Endothelial cell of umbilical vein (primary cell): ENCODE measurements at regions not wholly inside any gene's neighbourhood (a gene's known extent, or its start where the extent isn't known, plus 50 kb on each side); places are given as distances from the start of the nearest gene placed in this dataset.

Source experiments
- BruUV-seq: library from RNA; stranded (reverse); fragments of 400-500 nt; replicated peaks from 2 replicates; lab custom pipeline; 2021; lab: Mats Ljungman, UMichigan
- CTCF ChIA-PET: fragments of 300-600, 350-600 bp; sonication (Branson Sonifier 250); formaldehyde crosslinking; loops from one replicate; lab custom pipeline; 2021; ENCODE audit warnings: antibody characterized with exemption, inconsistent platforms; lab: Charles Lee
- POLR2A ChIA-PET: fragments of 300-600, 350-600 bp; sonication (Branson Sonifier 250); formaldehyde crosslinking; loops from one replicate; lab custom pipeline; 2021; ENCODE audit warnings: antibody characterized with exemption, inconsistent platforms; lab: Charles Lee
- DNase-seq: peaks from one replicate; pipeline ENCODE4 v3.0.0-alpha.2; 2011; ENCODE audit warnings: low read depth, low spot score
- FAIRE-seq: peaks from 2 replicates; lab custom pipeline; 2011; peaks lifted over from hg19 to GRCh38; lab: Jason Lieb, UNC
- H2AFZ ChIP-seq: 2 replicates; pipeline ENCODE4 v1.6.0; 2012; ENCODE audit warnings: low read depth, low read length, control low read depth, inconsistent platforms
- H3K27ac ChIP-seq: 2 replicates; pipeline ENCODE4 v1.5.1; 2011; ENCODE audit warnings: low read depth, mild to moderate bottlenecking, control low read depth, low read length, moderate library complexity; ENCODE audit not compliant: insufficient read depth
- H3K27me3 ChIP-seq, 2 experiments: 2 replicates each; pipeline versions ENCODE4 v1.6.0 to v1.6.1; 2011; ENCODE audit warnings: low read length in 2 of 2, mixed read lengths in 1 of 2; ENCODE audit not compliant: control insufficient read depth in 2 of 2, insufficient read depth in 2 of 2
- H3K36me3 ChIP-seq, 2 experiments: 2 replicates in 1 of 2; 3 replicates in 1 of 2; pipeline ENCODE4 v1.5.1; 2011; ENCODE audit warnings: low read length in 2 of 2, mild to moderate bottlenecking in 1 of 2, moderate library complexity in 1 of 2; ENCODE audit not compliant: control insufficient read depth in 2 of 2, insufficient read depth in 2 of 2; ENCODE audit errors: extremely low read depth in 1 of 2
- H3K4me1 ChIP-seq: 3 replicates; pipeline ENCODE4 v1.5.1; 2011; ENCODE audit warnings: mild to moderate bottlenecking, low read length; ENCODE audit not compliant: control insufficient read depth, insufficient read depth; ENCODE audit errors: extremely low read depth
- H3K4me2 ChIP-seq: 2 replicates; pipeline ENCODE4 v1.6.1; 2011; ENCODE audit warnings: low read length, control low read depth, mixed read lengths; ENCODE audit not compliant: insufficient read depth
- H3K4me3 ChIP-seq, 3 experiments: fragments of 200-600 bp in 1 of 3; sonication (generic), shearing (Covaris generic) in 1 of 3; replicated peaks in 1 of 3; 2 replicates each; pipeline ENCODE4 v1.5.1; 2011 to 2016; ENCODE audit warnings: control low read depth in 3 of 3, low read length in 3 of 3, mild to moderate bottlenecking in 2 of 3, inconsistent platforms in 1 of 3, low read depth in 1 of 3, moderate library complexity in 1 of 3; ENCODE audit not compliant: insufficient read depth in 1 of 3
- H3K79me2 ChIP-seq: 2 replicates; pipeline ENCODE4 v1.6.0; 2012; ENCODE audit warnings: low read length, inconsistent platforms; ENCODE audit not compliant: control insufficient read depth, insufficient read depth
- H3K9ac ChIP-seq: replicated peaks from 2 replicates; pipeline ENCODE3; 2011; ENCODE audit warnings: low read length, control low read depth; ENCODE audit not compliant: insufficient read depth; ENCODE audit errors: extremely low read depth
- H3K9me1 ChIP-seq: replicated peaks from 3 replicates; pipeline ENCODE4 v1.6.0; 2011; ENCODE audit warnings: mild to moderate bottlenecking, low read length; ENCODE audit not compliant: control insufficient read depth, insufficient read depth; ENCODE audit errors: extremely low read depth
- H3K9me3 ChIP-seq: replicated peaks from 2 replicates; pipeline ENCODE4 v1.5.1; 2012; ENCODE audit warnings: low read length, inconsistent platforms; ENCODE audit not compliant: control insufficient read depth, insufficient read depth
- H4K20me1 ChIP-seq: replicated peaks from 2 replicates; pipeline ENCODE3; 2011; ENCODE audit warnings: mild to moderate bottlenecking, low read length; ENCODE audit not compliant: control insufficient read depth, insufficient read depth; ENCODE audit errors: extremely low read depth
- EZH2 ChIP-seq: IDR thresholded peaks from 2 replicates; pipeline ENCODE4 v1.6.1; 2012; ENCODE audit warnings: borderline replicate concordance, low read depth, mild to moderate bottlenecking, moderate library complexity, low read length, inconsistent platforms; ENCODE audit not compliant: severe bottlenecking
- FOS ChIP-seq: IDR thresholded peaks from 2 replicates; pipeline ENCODE4 v1.6.1; 2011; ENCODE audit warnings: mild to moderate bottlenecking, low read length, moderate library complexity, borderline replicate concordance; ENCODE audit not compliant: insufficient read depth
- GATA2 ChIP-seq: IDR thresholded peaks from 2 replicates; pipeline ENCODE4 v1.7.0; 2011; ENCODE audit warnings: low read depth, mild to moderate bottlenecking, moderate library complexity, mixed read lengths, low read length; ENCODE audit not compliant: insufficient read length, insufficient read depth
- JUN ChIP-seq: IDR thresholded peaks from 2 replicates; pipeline ENCODE4 v1.6.1; 2011; ENCODE audit warnings: borderline replicate concordance, low read depth; ENCODE audit not compliant: insufficient read length, insufficient read depth
- MYC ChIP-seq: IDR thresholded peaks from one replicate; pipeline ENCODE4 v1.6.1; 2011; ENCODE audit warnings: mild to moderate bottlenecking, low read depth, low read length
- POLR2A ChIP-seq: IDR thresholded peaks from 2 replicates; pipeline ENCODE4 v1.6.1; 2012; ENCODE audit warnings: low read depth, mild to moderate bottlenecking, control low read depth, low read length
- POLR2AphosphoS5 ChIP-seq: IDR thresholded peaks from 2 replicates; pipeline ENCODE4 v1.6.1; 2012; ENCODE audit warnings: low read depth, mild to moderate bottlenecking, control low read depth, low read length, moderate library complexity; ENCODE audit not compliant: insufficient read depth
- dilution Hi-C: fragments of 300-500 bp; cut with MboI; formaldehyde crosslinking; loops from one replicate; pipeline ENCODE4 v1.15.0; 2019; ENCODE audit warnings: low sequenced_read_pairs; ENCODE audit not compliant: extremely low pct_ligation_motif_present
- intact Hi-C: fragments of 100-400 bp; cut with micrococcal nuclease; formaldehyde crosslinking; loops from one replicate; pipeline ENCODE4 v1.10.0; 2022
- TF ChIP-seq, protein P1 (sequence below): IDR thresholded peaks from 2 replicates; pipeline ENCODE4 v1.6.1; 2011; ENCODE audit not compliant: insufficient read depth, insufficient read length
- TF ChIP-seq, protein P2 (sequence below), 2 donors: IDR thresholded peaks; 1 replicate in 1 of 2; 2 replicates in 1 of 2; pipeline ENCODE4 v1.5.1; 2011; ENCODE audit warnings: low read length in 2 of 2, mild to moderate bottlenecking in 2 of 2, moderate library complexity in 2 of 2, control low read depth in 1 of 2, inconsistent platforms in 1 of 2, low read depth in 1 of 2; ENCODE audit not compliant: insufficient read depth in 1 of 2; ENCODE audit errors: extremely low read depth in 1 of 2

- no peak overlapping the region for H2AFZ ChIP-seq
- peaks cover 0 to 11% of the 10 kb centered on the region in 2 experiments for H3K27me3 ChIP-seq
- H4K20me1 ChIP-seq, result no peaks in the 10 kb centered on the region
- ChIA-PET POLR2A (no interaction called here), CTCF (interaction anchor here (1.1 kb wide), 1 partner anchor 232 kb away, joined by 6 read pairs; no protein-coding TSS in a partner anchor)
- no peak overlapping the region for H3K27ac ChIP-seq
- H3K4me3 ChIP-seq, result no peak overlapping the region
- H3K9me1 ChIP-seq, result no peaks in the 10 kb centered on the region
- H3K9ac ChIP-seq, result no peak overlapping the region
- no peak for TF ChIP-seq MYC
- TF ChIP-seq, protein P1, sequence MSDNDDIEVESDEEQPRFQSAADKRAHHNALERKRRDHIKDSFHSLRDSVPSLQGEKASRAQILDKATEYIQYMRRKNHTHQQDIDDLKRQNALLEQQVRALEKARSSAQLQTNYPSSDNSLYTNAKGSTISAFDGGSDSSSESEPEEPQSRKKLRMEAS, result no peak
- no peak for TF ChIP-seq FOS
- TF ChIP-seq JUN, result no peak
- intact Hi-C loops (loop anchor here (10.0 kb wide), 1 partner anchor 159 kb away; the partner anchor contains the start of gene BOC), dilution Hi-C loops (no loop called here)
- BruUV-seq, result no TSS peak
- H3K4me2 ChIP-seq, result no peak overlapping the region
- DNase-seq (no peak), FAIRE-seq (no peak)
- no peaks in the 10 kb centered on the region for H3K9me3 ChIP-seq
- peaks cover 3% of the 10 kb centered on the region for H3K4me1 ChIP-seq
- no peaks in the 10 kb centered on the region for H3K36me3 ChIP-seq
- H3K79me2 ChIP-seq, result no peaks in the 10 kb centered on the region
Observed at GRCh38 chr3:113055961-113056360, 65.2 kb downstream of the GTPBP8 start.

DNA sequence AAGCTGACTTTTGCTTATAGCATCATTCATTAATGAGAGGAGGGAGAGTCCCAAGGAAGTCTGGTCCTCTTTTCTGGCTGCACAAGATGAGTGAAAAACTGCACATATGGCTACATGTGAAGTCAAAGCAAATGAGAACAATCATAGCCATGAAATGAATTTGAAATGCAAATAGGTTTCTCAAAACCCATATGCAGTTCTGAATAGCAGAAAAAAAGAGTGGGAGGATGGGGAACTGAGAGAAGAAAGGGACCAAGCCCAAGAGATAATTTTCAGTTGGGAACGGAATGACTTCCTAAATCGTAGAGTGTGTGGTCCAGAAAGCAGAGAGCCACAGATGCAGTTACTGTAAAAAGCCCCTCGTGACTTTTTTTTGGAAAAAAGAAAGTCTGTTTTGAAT is 66.3 kb downstream of the GTPBP8 start:
- dilution Hi-C loops (no loop called here), intact Hi-C loops (loop anchor here (10.0 kb wide), 1 partner anchor 158 kb away; the partner anchor contains the start of gene BOC)
- Histone ChIP-seq H3K9ac (no peak overlapping the region), H2AFZ (no peak overlapping the region), H3K27ac (no peak overlapping the region), H3K4me1 (no peaks in the 10 kb centered on the region), H3K9me1 (no peaks in the 10 kb centered on the region), H3K27me3 (peaks cover 0 to 11% of the 10 kb centered on the region in 2 experiments), H3K36me3 (no peaks in the 10 kb centered on the region), H3K4me3 (no peak overlapping the region), H4K20me1 (no peaks in the 10 kb centered on the region), H3K79me2 (no peaks in the 10 kb centered on the region), H3K4me2 (no peak overlapping the region), H3K9me3 (no peaks in the 10 kb centered on the region)
- no peak for FAIRE-seq
- TF ChIP-seq MYC (no peak), GATA2 (no peak), EZH2 (no peak), FOS (no peak), JUN (no peak), POLR2A (no peak), POLR2AphosphoS5 (no peak)
- TF ChIP-seq, protein P2, sequence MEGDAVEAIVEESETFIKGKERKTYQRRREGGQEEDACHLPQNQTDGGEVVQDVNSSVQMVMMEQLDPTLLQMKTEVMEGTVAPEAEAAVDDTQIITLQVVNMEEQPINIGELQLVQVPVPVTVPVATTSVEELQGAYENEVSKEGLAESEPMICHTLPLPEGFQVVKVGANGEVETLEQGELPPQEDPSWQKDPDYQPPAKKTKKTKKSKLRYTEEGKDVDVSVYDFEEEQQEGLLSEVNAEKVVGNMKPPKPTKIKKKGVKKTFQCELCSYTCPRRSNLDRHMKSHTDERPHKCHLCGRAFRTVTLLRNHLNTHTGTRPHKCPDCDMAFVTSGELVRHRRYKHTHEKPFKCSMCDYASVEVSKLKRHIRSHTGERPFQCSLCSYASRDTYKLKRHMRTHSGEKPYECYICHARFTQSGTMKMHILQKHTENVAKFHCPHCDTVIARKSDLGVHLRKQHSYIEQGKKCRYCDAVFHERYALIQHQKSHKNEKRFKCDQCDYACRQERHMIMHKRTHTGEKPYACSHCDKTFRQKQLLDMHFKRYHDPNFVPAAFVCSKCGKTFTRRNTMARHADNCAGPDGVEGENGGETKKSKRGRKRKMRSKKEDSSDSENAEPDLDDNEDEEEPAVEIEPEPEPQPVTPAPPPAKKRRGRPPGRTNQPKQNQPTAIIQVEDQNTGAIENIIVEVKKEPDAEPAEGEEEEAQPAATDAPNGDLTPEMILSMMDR (IDR thresholded peaks at IDR 0.05; ENCODE audit: extremely low read depth in 1 of 2, insufficient read depth in 1 of 2, low read depth in 1 of 2, low read length in 2 of 2), result no peak
- TF ChIP-seq, protein P1, result no peak
- BruUV-seq, result no TSS peak
- DNase-seq, result no peak
- ChIA-PET CTCF (no interaction called here), POLR2A (no interaction called here)
